GM23248 (cell line): ENCODE measurements at regions not wholly inside any gene's neighbourhood (a gene's known extent, or its start where the extent isn't known, plus 50 kb on each side); places are given as distances from the start of the nearest gene placed in this dataset.

ENCODE experiments used
- DNase-seq: peaks from one replicate; pipeline ENCODE4 v3.0.0-alpha.2; 2015
- H2AFZ ChIP-seq: fragments of 200-600 bp; sonication (generic); 2 replicates; pipeline ENCODE4 v1.6.1; 2016; ENCODE audit warnings: antibody characterized with exemption
- H3F3A ChIP-seq: fragments of 200-600 bp; sonication (generic); 2 replicates; pipeline ENCODE4 v1.6.1; 2016; ENCODE audit warnings: mild to moderate bottlenecking, antibody characterized with exemption, mixed run types; ENCODE audit not compliant: insufficient read depth
- H3K27ac ChIP-seq: fragments of 200-600 bp; sonication (generic); 2 replicates; pipeline ENCODE4 v1.5.1; 2016; ENCODE audit warnings: mild to moderate bottlenecking
- H3K27me3 ChIP-seq: fragments of 200-600 bp; sonication (generic); replicated peaks from 2 replicates; pipeline ENCODE4 v1.6.1; 2016; ENCODE audit warnings: mild to moderate bottlenecking; ENCODE audit not compliant: insufficient read depth
- H3K36me3 ChIP-seq: fragments of 200-600 bp; sonication (generic); 2 replicates; pipeline ENCODE4 v1.6.1; 2016; ENCODE audit warnings: low read depth, mild to moderate bottlenecking
- H3K4me1 ChIP-seq: fragments of 200-600 bp; sonication (generic); 2 replicates; pipeline ENCODE4 v1.6.1; 2016; ENCODE audit warnings: mild to moderate bottlenecking; ENCODE audit not compliant: insufficient read depth
- H3K4me2 ChIP-seq: fragments of 200-600 bp; sonication (generic); one replicate; pipeline ENCODE4 v1.6.1; 2016; ENCODE audit warnings: mild to moderate bottlenecking; ENCODE audit not compliant: unreplicated experiment
- H3K4me3 ChIP-seq: fragments of 200-600 bp; sonication (generic); 2 replicates; pipeline ENCODE4 v1.5.1; 2016; ENCODE audit warnings: mild to moderate bottlenecking
- H3K79me2 ChIP-seq: fragments of 200-600 bp; sonication (generic); 2 replicates; pipeline ENCODE4 v1.6.1; 2016; ENCODE audit warnings: mild to moderate bottlenecking; ENCODE audit not compliant: insufficient read depth
- H3K9ac ChIP-seq: fragments of 200-600 bp; sonication (generic); 2 replicates; pipeline ENCODE4 v1.6.1; 2016; ENCODE audit warnings: mild to moderate bottlenecking
- H3K9me2 ChIP-seq: fragments of 200-600 bp; sonication (generic); 2 replicates; pipeline ENCODE4 v1.6.1; 2016; ENCODE audit warnings: mixed run types, mild to moderate bottlenecking, moderate library complexity; ENCODE audit not compliant: insufficient read depth
- H3K9me3 ChIP-seq: fragments of 200-600 bp; sonication (generic); one replicate; pipeline ENCODE4 v1.6.1; 2017; ENCODE audit warnings: low read depth
- H4K20me1 ChIP-seq: fragments of 200-600 bp; sonication (generic); 2 replicates; pipeline ENCODE4 v1.6.0; 2016; ENCODE audit not compliant: insufficient read depth
- EZH2 ChIP-seq: fragments of 200-600 bp; sonication (generic); IDR thresholded peaks from 2 replicates; pipeline ENCODE4 v1.6.1; 2018; ENCODE audit warnings: antibody characterized with exemption, mild to moderate bottlenecking; ENCODE audit not compliant: insufficient read depth, poor library complexity, severe bottlenecking
- EZH2phosphoT487 ChIP-seq: fragments of 200-600 bp; sonication (generic); IDR thresholded peaks from 2 replicates; pipeline ENCODE4 v1.6.1; 2018; ENCODE audit warnings: antibody characterized with exemption, moderate library complexity, mild to moderate bottlenecking, low read depth; ENCODE audit not compliant: insufficient read depth
- WGBS, 2 experiments: methylation state at CpG; one replicate each; pipeline ENCODE4 v1.1.6; 2015 to 2017; ENCODE audit warnings: low lambda C conversion rate in 2 of 2, low coverage in 1 of 2; ENCODE audit errors: missing lambda C conversion rate in 2 of 2; 5-methylcytosine and 5-hydroxymethylcytosine counted together
- in situ Hi-C: fragments of 300-500 bp; cut with MboI; formaldehyde crosslinking; loops from 2 replicates; pipeline ENCODE4 v1.15.0; 2020

GRCh38 chr2:195419033-195419432 is 238.0 kb upstream of the SLC39A10 start:
- in situ Hi-C loops, result no loop called here
- H3K27ac ChIP-seq, result no peak overlapping the region
- H3K79me2 ChIP-seq, result no peaks in the 10 kb centered on the region
- no peak overlapping the region for H3K9ac ChIP-seq
- no peaks in the 10 kb centered on the region for H3K9me2 ChIP-seq
- H2AFZ ChIP-seq, result no peak overlapping the region
- WGBS, 2 experiments, result 85 to 92% methylated on average over 2 of the region's 2 CpGs
- no peaks in the 10 kb centered on the region for H3K27me3 ChIP-seq
- no peaks in the 10 kb centered on the region for H3F3A ChIP-seq
- no peaks in the 10 kb centered on the region for H3K36me3 ChIP-seq
- no peak overlapping the region for H3K4me2 ChIP-seq
- TF ChIP-seq EZH2phosphoT487 (no peak), EZH2 (no peak)
- DNase-seq, result no peak
- H4K20me1 ChIP-seq, result no peaks in the 10 kb centered on the region
- H3K4me1 ChIP-seq, result no peaks in the 10 kb centered on the region
- no peaks in the 10 kb centered on the region for H3K9me3 ChIP-seq
- no peak overlapping the region for H3K4me3 ChIP-seq

GRCh38 chr2:195414537-195415100 is 242.4 kb upstream of the SLC39A10 start:
- H3K27me3 ChIP-seq, result no peaks in the 10 kb centered on the region
- WGBS, 2 experiments, result 69 to 73% methylated on average over 3 of the region's 3 CpGs
- no peaks in the 10 kb centered on the region for H3K9me3 ChIP-seq
- H3K27ac ChIP-seq, result no peak overlapping the region
- H3K9ac ChIP-seq, result no peak overlapping the region
- peaks cover 8% of the 10 kb centered on the region for H3F3A ChIP-seq
- no peak overlapping the region for H3K4me3 ChIP-seq
- peaks cover 7% of the 10 kb centered on the region; the same call in 1 of the 2 replicates for H3K4me1 ChIP-seq
- no peak for TF ChIP-seq EZH2phosphoT487
- no peak for TF ChIP-seq EZH2
- in situ Hi-C loops, result no loop called here
- no peaks in the 10 kb centered on the region for H3K79me2 ChIP-seq
- DNase-seq, result no peak
- H3K36me3 ChIP-seq, result no peaks in the 10 kb centered on the region
- H4K20me1 ChIP-seq, result no peaks in the 10 kb centered on the region
- H3K4me2 ChIP-seq, result no peak overlapping the region
- H2AFZ ChIP-seq, result no peak overlapping the region
- no peaks in the 10 kb centered on the region for H3K9me2 ChIP-seq

- 62 to 70% methylated on average over 2 of the region's 2 CpGs for WGBS, 2 experiments
- peaks cover 8% of the 10 kb centered on the region for H3F3A ChIP-seq
- TF ChIP-seq EZH2 (no peak), EZH2phosphoT487 (no peak)
- no peak for DNase-seq
- H3K4me3 ChIP-seq, result no peak overlapping the region
- no peak overlapping the region for H3K4me2 ChIP-seq
- H3K27me3 ChIP-seq, result no peaks in the 10 kb centered on the region
- no peak overlapping the region for H2AFZ ChIP-seq
- peaks cover 7% of the 10 kb centered on the region; the same call in 1 of the 2 replicates for H3K4me1 ChIP-seq
- no peaks in the 10 kb centered on the region for H4K20me1 ChIP-seq
- no peak overlapping the region for H3K9ac ChIP-seq
- H3K9me2 ChIP-seq, result no peaks in the 10 kb centered on the region
- H3K79me2 ChIP-seq, result no peaks in the 10 kb centered on the region
- H3K9me3 ChIP-seq, result no peaks in the 10 kb centered on the region
- in situ Hi-C loops, result no loop called here
- H3K27ac ChIP-seq, result no peak overlapping the region
- H3K36me3 ChIP-seq, result no peaks in the 10 kb centered on the region
Observed at GRCh38 chr2:195413944-195414343, 243.1 kb upstream of the SLC39A10 start.

- in situ Hi-C loops, result no loop called here
- Histone ChIP-seq H3K79me2 (no peaks in the 10 kb centered on the region), H3K9me3 (no peaks in the 10 kb centered on the region), H3K4me1 (peaks cover 7% of the 10 kb centered on the region; the same call in 1 of the 2 replicates), H3K36me3 (no peaks in the 10 kb centered on the region), H3K4me3 (no peak overlapping the region), H3K27me3 (no peaks in the 10 kb centered on the region), H3F3A (peaks cover 8% of the 10 kb centered on the region), H2AFZ (no peak overlapping the region), H3K9me2 (no peaks in the 10 kb centered on the region), H3K9ac (no peak overlapping the region), H4K20me1 (no peaks in the 10 kb centered on the region), H3K27ac (no peak overlapping the region), H3K4me2 (no peak overlapping the region)
- no peak for TF ChIP-seq EZH2
- no peak for TF ChIP-seq EZH2phosphoT487
- 71 to 78% methylated on average over 8 of the region's 8 CpGs for WGBS, 2 experiments
- no peak for DNase-seq
Observed at GRCh38 chr2:195413422-195413821, 243.6 kb upstream of the SLC39A10 start.
